Peyer's patch (tissue), 4 donors: ENCODE measurements at regions not wholly inside any gene's neighbourhood (a gene's known extent, or its start where the extent isn't known, plus 50 kb on each side); places are given as distances from the start of the nearest gene placed in this dataset.

ENCODE experiments used
- POLR2A ChIP-seq, 2 donors: fragments of 450-650 bp; IDR thresholded peaks; one replicate each; pipeline ENCODE4 v1.5.1; 2017; ENCODE audit warnings: antibody characterized with exemption in 2 of 2, mild to moderate bottlenecking in 2 of 2, moderate library complexity in 2 of 2
- TF ChIP-seq, protein P1 (sequence below), 6 experiments: fragments of 450-650 bp in 4 of 6; fragments of 200-600 bp in 2 of 6; sonication (generic) in 1 of 6; IDR thresholded peaks; one replicate each; pipeline ENCODE4 v1.5.1; 2017 to 2019; ENCODE audit warnings: antibody characterized with exemption in 6 of 6, mild to moderate bottlenecking in 3 of 6, moderate library complexity in 1 of 6

DNA sequence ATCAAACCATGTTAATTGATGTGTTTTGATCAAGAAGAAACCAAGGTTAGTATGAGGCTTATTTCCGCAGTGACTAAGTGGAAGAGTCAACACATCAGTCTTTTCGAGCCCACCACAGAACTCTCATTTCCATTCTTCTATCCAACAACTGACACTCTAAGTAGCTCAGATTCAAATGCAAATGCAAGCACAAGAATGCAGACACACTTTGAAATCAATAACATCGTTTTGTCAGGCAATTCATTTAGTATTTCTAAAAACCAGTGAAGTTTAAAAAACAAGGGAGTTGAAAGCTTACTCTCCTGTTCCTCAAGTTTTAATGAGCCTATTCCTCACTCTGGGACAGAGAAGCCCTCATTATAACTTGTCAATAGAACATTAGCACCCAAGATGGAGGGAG, 433.1 kb downstream of the ZIC3 start:
- TF ChIP-seq, protein P1, sequence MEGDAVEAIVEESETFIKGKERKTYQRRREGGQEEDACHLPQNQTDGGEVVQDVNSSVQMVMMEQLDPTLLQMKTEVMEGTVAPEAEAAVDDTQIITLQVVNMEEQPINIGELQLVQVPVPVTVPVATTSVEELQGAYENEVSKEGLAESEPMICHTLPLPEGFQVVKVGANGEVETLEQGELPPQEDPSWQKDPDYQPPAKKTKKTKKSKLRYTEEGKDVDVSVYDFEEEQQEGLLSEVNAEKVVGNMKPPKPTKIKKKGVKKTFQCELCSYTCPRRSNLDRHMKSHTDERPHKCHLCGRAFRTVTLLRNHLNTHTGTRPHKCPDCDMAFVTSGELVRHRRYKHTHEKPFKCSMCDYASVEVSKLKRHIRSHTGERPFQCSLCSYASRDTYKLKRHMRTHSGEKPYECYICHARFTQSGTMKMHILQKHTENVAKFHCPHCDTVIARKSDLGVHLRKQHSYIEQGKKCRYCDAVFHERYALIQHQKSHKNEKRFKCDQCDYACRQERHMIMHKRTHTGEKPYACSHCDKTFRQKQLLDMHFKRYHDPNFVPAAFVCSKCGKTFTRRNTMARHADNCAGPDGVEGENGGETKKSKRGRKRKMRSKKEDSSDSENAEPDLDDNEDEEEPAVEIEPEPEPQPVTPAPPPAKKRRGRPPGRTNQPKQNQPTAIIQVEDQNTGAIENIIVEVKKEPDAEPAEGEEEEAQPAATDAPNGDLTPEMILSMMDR (IDR thresholded peaks at IDR 0.05) = no peak
- TF ChIP-seq POLR2A (IDR thresholded peaks at IDR 0.05) = no peak
